IMR-90 (cell line): ENCODE measurements at regions not wholly inside any gene's neighbourhood (a gene's known extent, or its start where the extent isn't known, plus 50 kb on each side); places are given as distances from the start of the nearest gene placed in this dataset.

ENCODE experiments used
- ATAC-seq: fragments of 200-7000 bp; cut with Tn5 transposase; 2 replicates; pipeline ENCODE4 v1.9.1; 2020; ENCODE audit warnings: low read depth, mild to moderate bottlenecking, moderate library complexity
- BruUV-seq: library from RNA; stranded (reverse); fragments of 400-500 nt; replicated peaks from 2 replicates; lab custom pipeline; 2021; lab: Mats Ljungman, UMichigan
- CTCF ChIA-PET: fragments of 300-600 bp; formaldehyde crosslinking; extraction: SDS; loops from one replicate; lab custom pipeline; 2021; ENCODE audit warnings: antibody characterized with exemption; lab: Yijun Ruan, JAX
- POLR2A ChIA-PET: fragments of 300-600 bp; sonication (Branson Sonifier 250); formaldehyde crosslinking; loops from one replicate; lab custom pipeline; 2022; ENCODE audit warnings: antibody characterized with exemption; ENCODE audit not compliant: unreplicated experiment; lab: Charles Lee
- DNase-seq: peaks from one replicate; pipeline ENCODE4 v3.0.0; 2013
- H2AFZ ChIP-seq: replicated peaks from 2 replicates; pipeline ENCODE3; 2013; ENCODE audit warnings: low read length, mild to moderate bottlenecking; ENCODE audit not compliant: poor library complexity
- H2AK5ac ChIP-seq: 2 replicates; pipeline ENCODE4 v1.6.1; 2013; ENCODE audit warnings: low read depth, low read length, inconsistent platforms
- H2AK9ac ChIP-seq: replicated peaks from 2 replicates; pipeline ENCODE3; 2013; ENCODE audit warnings: mild to moderate bottlenecking, low read depth, low read length, moderate library complexity; ENCODE audit not compliant: poor library complexity
- H2BK120ac ChIP-seq: 2 replicates; pipeline ENCODE4 v1.6.1; 2013; ENCODE audit warnings: low read depth, low read length, inconsistent platforms
- H2BK15ac ChIP-seq: 3 replicates; pipeline ENCODE4 v1.6.1; 2013; ENCODE audit warnings: low read depth, low read length, inconsistent platforms
- H2BK20ac ChIP-seq: 2 replicates; pipeline ENCODE4 v1.6.1; 2013; ENCODE audit warnings: low read depth, mild to moderate bottlenecking, inconsistent platforms, low read length, moderate library complexity
- H2BK5ac ChIP-seq: 2 replicates; pipeline ENCODE4 v1.6.1; 2013; ENCODE audit warnings: mild to moderate bottlenecking, low read depth, low read length, inconsistent platforms; ENCODE audit not compliant: poor library complexity, severe bottlenecking
- H3K14ac ChIP-seq: replicated peaks from 2 replicates; pipeline ENCODE4 v1.6.1; 2013; ENCODE audit warnings: low read depth, low read length, inconsistent platforms
- H3K18ac ChIP-seq: 2 replicates; pipeline ENCODE4 v1.6.1; 2013; ENCODE audit warnings: low read depth, low read length, control low read depth
- H3K23ac ChIP-seq: 2 replicates; pipeline ENCODE4 v1.6.1; 2013; ENCODE audit warnings: low read depth, low read length, inconsistent platforms
- H3K27ac ChIP-seq: 2 replicates; pipeline ENCODE4 v1.5.1; 2013; ENCODE audit warnings: mild to moderate bottlenecking, control low read depth, low read length; ENCODE audit not compliant: insufficient read depth
- H3K27me3 ChIP-seq: 2 replicates; pipeline ENCODE4 v1.6.1; 2013; ENCODE audit warnings: low read length; ENCODE audit not compliant: control insufficient read depth, insufficient read depth
- H3K36me3 ChIP-seq: 2 replicates; pipeline ENCODE4 v1.6.1; 2013; ENCODE audit warnings: low read length, mixed read lengths; ENCODE audit not compliant: control insufficient read depth, insufficient read depth
- H3K4ac ChIP-seq: 2 replicates; pipeline ENCODE4 v1.6.1; 2013; ENCODE audit warnings: low read depth, low read length, inconsistent platforms
- H3K4me1 ChIP-seq: 2 replicates; pipeline ENCODE4 v1.6.1; 2013; ENCODE audit warnings: low read length, mixed read lengths; ENCODE audit not compliant: control insufficient read depth, insufficient read depth
- H3K4me2 ChIP-seq: 2 replicates; pipeline ENCODE4 v1.6.1; 2013; ENCODE audit warnings: low read depth, mild to moderate bottlenecking, control low read depth, low read length, moderate library complexity
- H3K4me3 ChIP-seq: 2 replicates; pipeline ENCODE4 v1.5.1; 2013; ENCODE audit warnings: low read depth, mild to moderate bottlenecking, control low read depth, low read length, moderate library complexity; ENCODE audit not compliant: insufficient read depth
- H3K56ac ChIP-seq: 2 replicates; pipeline ENCODE4 v1.6.1; 2013; ENCODE audit warnings: low read length, inconsistent platforms; ENCODE audit not compliant: insufficient read depth; ENCODE audit errors: extremely low read depth
- H3K79me1 ChIP-seq, 2 experiments: 2 replicates each; pipeline ENCODE4 v1.6.1; 2013; ENCODE audit warnings: low read length in 2 of 2, inconsistent platforms in 1 of 2, low read depth in 1 of 2
- H3K9ac ChIP-seq: 2 replicates; pipeline ENCODE4 v1.6.1; 2013; ENCODE audit warnings: low read depth, low read length, control low read depth
- H3K9me1 ChIP-seq: 2 replicates; pipeline ENCODE4 v1.6.1; 2013; ENCODE audit warnings: low read length, inconsistent platforms; ENCODE audit not compliant: insufficient read depth
- H3K9me3 ChIP-seq: 2 replicates; pipeline ENCODE4 v1.6.1; 2013; ENCODE audit warnings: low read length; ENCODE audit not compliant: control insufficient read depth, insufficient read depth
- H4K20me1 ChIP-seq: 2 replicates; pipeline ENCODE4 v1.6.1; 2013; ENCODE audit warnings: low read length, inconsistent platforms; ENCODE audit not compliant: insufficient read depth
- H4K5ac ChIP-seq: 2 replicates; pipeline ENCODE4 v1.6.1; 2013; ENCODE audit warnings: mild to moderate bottlenecking, low read depth, low read length, control low read depth
- H4K8ac ChIP-seq, 2 experiments: 2 replicates each; pipeline ENCODE4 v1.6.1; 2013; ENCODE audit warnings: low read depth in 2 of 2, low read length in 2 of 2, control low read depth in 1 of 2, inconsistent platforms in 1 of 2
- H4K91ac ChIP-seq: 2 replicates; pipeline ENCODE4 v1.6.1; 2013; ENCODE audit warnings: low read depth, low read length, inconsistent platforms; ENCODE audit not compliant: insufficient read depth
- MAFK ChIP-seq: IDR thresholded peaks from 2 replicates; pipeline ENCODE4 v1.6.1; 2012; ENCODE audit warnings: low read depth, low read length, improper control_type of control experiment
- MAZ ChIP-seq: IDR thresholded peaks from 2 replicates; pipeline ENCODE4 v1.6.1; 2012; ENCODE audit warnings: low read depth, mild to moderate bottlenecking, low read length, improper control_type of control experiment, moderate library complexity, borderline replicate concordance
- RAD21 ChIP-seq: IDR thresholded peaks from 2 replicates; pipeline ENCODE4 v1.6.1; 2012; ENCODE audit warnings: low read length, improper control_type of control experiment
- RCOR1 ChIP-seq: IDR thresholded peaks from 2 replicates; pipeline ENCODE4 v1.6.1; 2012; ENCODE audit warnings: mild to moderate bottlenecking, low read length, improper control_type of control experiment; ENCODE audit not compliant: insufficient replicate concordance
- SMC3 ChIP-seq: fragments of 150-350 bp; IDR thresholded peaks from 2 replicates; pipeline ENCODE4 v1.6.1; 2016; ENCODE audit warnings: low read depth, mild to moderate bottlenecking, antibody characterized with exemption, low read length, moderate library complexity
- USF2 ChIP-seq: fragments of 150-350 bp; IDR thresholded peaks from 2 replicates; pipeline ENCODE4 v1.6.1; 2017; ENCODE audit warnings: mild to moderate bottlenecking, antibody characterized with exemption, low read length, low read depth
- WGBS, 2 experiments: methylation state at CpG; one replicate each; pipeline versions ENCODE4 v1.1.5 to v1.1.7; 2013; ENCODE audit warnings: missing lambda C conversion rate in 2 of 2; ENCODE audit not compliant: insufficient read length in 1 of 2; ENCODE audit errors: extremely low coverage in 2 of 2; 5-methylcytosine and 5-hydroxymethylcytosine counted together
- dilution Hi-C: fragments of 300-500 bp; cut with HindIII; formaldehyde crosslinking; loops from one replicate; pipeline ENCODE4 v1.14.3; 2018; ENCODE audit warnings: low sequenced_read_pairs; ENCODE audit not compliant: unreplicated experiment
- in situ Hi-C: fragments of 300-500 bp; cut with MboI; formaldehyde crosslinking; loops from 3 replicates; pipeline ENCODE4 v1.14.3; 2019; ENCODE audit warnings: low sequenced_read_pairs, inconsistent platforms, mixed read lengths
- intact Hi-C: fragments of 100-400 bp; cut with micrococcal nuclease; formaldehyde crosslinking; loops from 2 replicates; pipeline ENCODE4 v1.10.0; 2022

GRCh38 chr2:239532250-239532649 is 131.4 kb upstream of the HDAC4 start:
- DNase-seq (no peak), ATAC-seq (no peak)
- Histone ChIP-seq H3K4me2 (no peak overlapping the region), H3K56ac (no peak overlapping the region), H3K18ac (no peak overlapping the region), H2AK5ac (no peak overlapping the region), H2BK15ac (no peak overlapping the region), H3K23ac (no peak overlapping the region), H4K5ac (no peak overlapping the region), H4K91ac (no peak overlapping the region), H3K27ac (no peak overlapping the region), H3K9ac (no peak overlapping the region), H3K4me1 (no peaks in the 10 kb centered on the region), H3K27me3 (no peaks in the 10 kb centered on the region), H2BK5ac (no peak overlapping the region), H4K8ac (no peak overlapping the region), H4K20me1 (no peaks in the 10 kb centered on the region), H2BK20ac (no peak overlapping the region), H3K9me1 (no peaks in the 10 kb centered on the region), H2BK120ac (no peak overlapping the region), H2AK9ac (no peak overlapping the region), H3K79me1 (no peaks in the 10 kb centered on the region), H2AFZ (no peak overlapping the region), H3K4me3 (no peak overlapping the region), H3K36me3 (no peaks in the 10 kb centered on the region), H3K14ac (no peak overlapping the region), H3K9me3 (peaks cover 37% of the 10 kb centered on the region), H3K4ac (no peak overlapping the region)
- POLR2A ChIA-PET: no interaction called here
- dilution Hi-C loops: no loop called here
- TF ChIP-seq SMC3 (no peak), RAD21 (no peak), MAZ (no peak), RCOR1 (no peak), USF2 (no peak), MAFK (no peak)
- in situ Hi-C loops: no loop called here
- CTCF ChIA-PET: no interaction called here
- intact Hi-C loops: no loop called here
- no TSS peak for BruUV-seq
- 81% methylated on average over 6 of the region's 19 CpGs; no CpG with 5 or more reads in 1 of the 2 experiments for WGBS, 2 experiments
